A673 (cell line): ENCODE measurements at regions not wholly inside any gene's neighbourhood (a gene's known extent, or its start where the extent isn't known, plus 50 kb on each side); places are given as distances from the start of the nearest gene placed in this dataset.

Experiments used
- BruUV-seq: library from RNA; stranded (reverse); fragments of 400-500 nt; replicated peaks from 2 replicates; lab custom pipeline; 2021; lab: Mats Ljungman, UMichigan
- CTCF ChIA-PET: fragments of 300-600 bp; sonication (Branson Sonifier 250); formaldehyde crosslinking; loops from one replicate; lab custom pipeline; 2022; ENCODE audit warnings: antibody characterized with exemption; lab: Charles Lee
- POLR2A ChIA-PET: fragments of 300-600 bp; sonication (Branson Sonifier 250); formaldehyde crosslinking; loops from one replicate; lab custom pipeline; 2022; ENCODE audit warnings: antibody characterized with exemption; ENCODE audit not compliant: low non-redundant PET; lab: Charles Lee
- DNase-seq: peaks from one replicate; pipeline ENCODE4 v3.0.0-alpha.2; 2015; ENCODE audit warnings: low spot score
- H3K27ac ChIP-seq: fragments of 200-600 bp; sonication (generic); 2 replicates; pipeline ENCODE4 v1.5.1; 2016; ENCODE audit warnings: mixed run types, low read depth, mild to moderate bottlenecking, mixed read lengths, antibody characterized with exemption, low read length; ENCODE audit not compliant: poor library complexity, severe bottlenecking
- H3K27me3 ChIP-seq: fragments of 200-600 bp; sonication (generic); replicated peaks from 2 replicates; pipeline ENCODE4 v1.6.1; 2017; ENCODE audit warnings: mixed run types, low read depth, mild to moderate bottlenecking, mixed read lengths, antibody characterized with exemption, low read length; ENCODE audit not compliant: insufficient read depth, poor library complexity
- H3K36me3 ChIP-seq: fragments of 200-600 bp; sonication (generic); 2 replicates; pipeline ENCODE4 v1.6.1; 2016; ENCODE audit warnings: mixed run types, mild to moderate bottlenecking, mixed read lengths, antibody characterized with exemption, low read length; ENCODE audit not compliant: insufficient read depth, poor library complexity, severe bottlenecking
- H3K4me1 ChIP-seq: fragments of 200-600 bp; sonication (generic); 2 replicates; pipeline ENCODE4 v1.6.1; 2017; ENCODE audit warnings: mixed run types, mild to moderate bottlenecking, mixed read lengths, antibody characterized with exemption, low read length; ENCODE audit not compliant: insufficient read depth, poor library complexity, severe bottlenecking
- H3K4me3 ChIP-seq: fragments of 200-600 bp; sonication (generic); 2 replicates; pipeline ENCODE4 v1.5.1; 2016; ENCODE audit warnings: low read depth, mixed run types, mild to moderate bottlenecking, mixed read lengths, low read length; ENCODE audit not compliant: poor library complexity, severe bottlenecking
- H3K9me3 ChIP-seq: fragments of 200-600 bp; sonication (generic); 2 replicates; pipeline ENCODE4 v1.6.1; 2016; ENCODE audit warnings: mixed run types, low read depth, mild to moderate bottlenecking, mixed read lengths, antibody characterized with exemption, low read length; ENCODE audit not compliant: poor library complexity, severe bottlenecking
- EZH2 ChIP-seq: fragments of 200-600 bp; sonication (generic); IDR thresholded peaks from 2 replicates; pipeline ENCODE4 v1.6.1; 2017; ENCODE audit warnings: borderline replicate concordance, low read depth, mild to moderate bottlenecking, mixed read lengths, antibody characterized with exemption, low read length; ENCODE audit not compliant: poor library complexity, severe bottlenecking
- intact Hi-C: fragments of 100-400 bp; cut with micrococcal nuclease; formaldehyde crosslinking; loops from one replicate; pipeline ENCODE4 v1.10.0; 2022; ENCODE audit not compliant: unreplicated experiment
- TF ChIP-seq, protein P1 (sequence below): fragments of 300-800, 200-600 bp; sonication (generic); conservative IDR thresholded peaks from 2 replicates; pipeline ENCODE4 v1.5.1; 2017; ENCODE audit warnings: low read depth, mild to moderate bottlenecking, antibody characterized with exemption, low read length, moderate library complexity, mixed read lengths

- intact Hi-C loops = no loop called here
- TF ChIP-seq EZH2 = no peak
- TF ChIP-seq, protein P1, sequence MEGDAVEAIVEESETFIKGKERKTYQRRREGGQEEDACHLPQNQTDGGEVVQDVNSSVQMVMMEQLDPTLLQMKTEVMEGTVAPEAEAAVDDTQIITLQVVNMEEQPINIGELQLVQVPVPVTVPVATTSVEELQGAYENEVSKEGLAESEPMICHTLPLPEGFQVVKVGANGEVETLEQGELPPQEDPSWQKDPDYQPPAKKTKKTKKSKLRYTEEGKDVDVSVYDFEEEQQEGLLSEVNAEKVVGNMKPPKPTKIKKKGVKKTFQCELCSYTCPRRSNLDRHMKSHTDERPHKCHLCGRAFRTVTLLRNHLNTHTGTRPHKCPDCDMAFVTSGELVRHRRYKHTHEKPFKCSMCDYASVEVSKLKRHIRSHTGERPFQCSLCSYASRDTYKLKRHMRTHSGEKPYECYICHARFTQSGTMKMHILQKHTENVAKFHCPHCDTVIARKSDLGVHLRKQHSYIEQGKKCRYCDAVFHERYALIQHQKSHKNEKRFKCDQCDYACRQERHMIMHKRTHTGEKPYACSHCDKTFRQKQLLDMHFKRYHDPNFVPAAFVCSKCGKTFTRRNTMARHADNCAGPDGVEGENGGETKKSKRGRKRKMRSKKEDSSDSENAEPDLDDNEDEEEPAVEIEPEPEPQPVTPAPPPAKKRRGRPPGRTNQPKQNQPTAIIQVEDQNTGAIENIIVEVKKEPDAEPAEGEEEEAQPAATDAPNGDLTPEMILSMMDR = no peak
- no peak overlapping the region for H3K27ac ChIP-seq
- POLR2A ChIA-PET = no interaction called here
- no peak overlapping the region for H3K4me3 ChIP-seq
- CTCF ChIA-PET = no interaction called here
- DNase-seq = no peak
- peaks cover 36% of the 10 kb centered on the region for H3K4me1 ChIP-seq
- H3K36me3 ChIP-seq = no peaks in the 10 kb centered on the region
- BruUV-seq = no TSS peak
- no peaks in the 10 kb centered on the region for H3K27me3 ChIP-seq
- no peaks in the 10 kb centered on the region for H3K9me3 ChIP-seq
Measured at GRCh38 chr6:18609715-18610114, 222.6 kb downstream of the RNF144B start.

GRCh38 chr6:18613319-18613925, 226.3 kb downstream of the RNF144B start:
- Histone ChIP-seq H3K27me3 (no peaks in the 10 kb centered on the region), H3K9me3 (peaks cover 11% of the 10 kb centered on the region), H3K36me3 (no peaks in the 10 kb centered on the region), H3K4me3 (no peak overlapping the region), H3K4me1 (peaks cover 11% of the 10 kb centered on the region), H3K27ac (no peak overlapping the region)
- no TSS peak for BruUV-seq
- intact Hi-C loops = no loop called here
- DNase-seq = peak; percentile 26
- TF ChIP-seq EZH2 = no peak
- TF ChIP-seq, protein P1 = no peak
- CTCF ChIA-PET = no interaction called here
- POLR2A ChIA-PET = no interaction called here

DNA sequence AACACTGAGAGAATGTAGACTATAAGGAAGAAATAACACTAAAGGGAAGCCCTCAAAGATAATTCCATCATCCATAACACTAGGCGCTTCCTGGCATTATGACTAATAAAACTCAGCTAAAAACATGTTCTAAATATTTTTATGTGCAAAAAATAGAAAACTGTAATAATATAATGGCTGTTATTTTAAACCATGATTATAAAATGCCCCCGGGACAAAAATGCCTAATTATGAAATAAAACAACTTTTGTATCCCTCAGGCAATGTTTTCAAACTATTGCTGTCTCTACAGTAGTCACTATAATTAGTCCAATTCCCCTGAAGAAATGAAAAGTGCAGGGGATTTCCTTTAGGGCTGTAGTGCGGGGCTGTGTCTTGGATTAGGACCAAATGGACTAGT, 242.4 kb downstream of the RNF144B start:
- ChIA-PET CTCF (no interaction called here), POLR2A (no interaction called here)
- Histone ChIP-seq H3K4me3 (no peak overlapping the region), H3K27ac (peak overlapping the region; percentile 43), H3K9me3 (no peaks in the 10 kb centered on the region), H3K27me3 (no peaks in the 10 kb centered on the region), H3K4me1 (peaks cover 15% of the 10 kb centered on the region), H3K36me3 (no peaks in the 10 kb centered on the region)
- no TSS peak for BruUV-seq
- intact Hi-C loops = no loop called here
- DNase-seq = peak; percentile 38
- TF ChIP-seq, protein P1 = no peak
- TF ChIP-seq EZH2 = no peak
